Aorta (tissue), 5 donors: ENCODE measurements at regions not wholly inside any gene's neighbourhood (a gene's known extent, or its start where the extent isn't known, plus 50 kb on each side); places are given as distances from the start of the nearest gene placed in this dataset.

Experiments
- ATAC-seq: fragments of 200-7000 bp; cut with Tn5 transposase; one replicate; pipeline ENCODE4 v1.9.1; 2022; ENCODE audit warnings: moderate library complexity; ENCODE audit not compliant: low FRiP score
- DNase-seq, 2 donors: peaks; one replicate each; pipeline ENCODE4 v3.0.0-alpha.2; 2020
- H3K27ac ChIP-seq, 2 donors: one replicate each; pipeline ENCODE4 v1.5.1; 2013; ENCODE audit warnings: low read length in 2 of 2, mild to moderate bottlenecking in 2 of 2, moderate library complexity in 2 of 2, control low read depth in 1 of 2, inconsistent platforms in 1 of 2, low read depth in 1 of 2
- H3K27me3 ChIP-seq, 2 donors: one replicate each; pipeline ENCODE4 v1.6.1; 2013; ENCODE audit warnings: control low read depth in 1 of 2, low read length in 1 of 2, mild to moderate bottlenecking in 1 of 2, moderate library complexity in 1 of 2; ENCODE audit not compliant: insufficient read depth in 2 of 2, control insufficient read depth in 1 of 2
- H3K36me3 ChIP-seq, 2 donors: one replicate each; pipeline ENCODE4 v1.6.1; 2013; ENCODE audit warnings: control low read depth in 1 of 2, low read length in 1 of 2, mild to moderate bottlenecking in 1 of 2; ENCODE audit not compliant: insufficient read depth in 2 of 2, control insufficient read depth in 1 of 2
- H3K4me1 ChIP-seq, 2 donors: one replicate each; pipeline ENCODE4 v1.6.1; 2013; ENCODE audit warnings: low read length in 2 of 2, control low read depth in 1 of 2, mild to moderate bottlenecking in 1 of 2, moderate library complexity in 1 of 2; ENCODE audit not compliant: insufficient read depth in 2 of 2, control insufficient read depth in 1 of 2
- H3K4me3 ChIP-seq, 2 donors: one replicate each; pipeline ENCODE4 v1.5.1; 2013; ENCODE audit warnings: low read length in 2 of 2, control low read depth in 1 of 2, mild to moderate bottlenecking in 1 of 2
- H3K9me3 ChIP-seq: one replicate; pipeline ENCODE4 v1.6.1; 2013; ENCODE audit warnings: mild to moderate bottlenecking, low read length; ENCODE audit not compliant: control insufficient read depth
- WGBS, 2 donors: extraction: QIAGEN DNeasy Blood & Tissue Kit; methylation state at CpG; one replicate each; pipeline ENCODE4 v1.1.7; 2013; 5-methylcytosine and 5-hydroxymethylcytosine counted together
- intact Hi-C, 2 donors: fragments of 100-400 bp; cut with DNase I; formaldehyde crosslinking; loops; one replicate each; pipeline versions ENCODE4 v1.14.2 to v1.15.0; 2022
- donor health status: healthy with polysubstance abuse.
- donor health status: Bipolar disorder and iron deficiency.
- donor health status: DM: no; HTN: no; CAD: no.
- donor health status: DM: no; HTN: no; CAD: no.
- donor health status: DM: yes; HTN: yes; CAD: no.

GRCh38 chr2:128466376-128466775 is 147.7 kb upstream of the HS6ST1 start:
- Histone ChIP-seq H3K9me3 (peaks cover 2% of the 10 kb centered on the region), H3K4me1 (no peaks in the 10 kb centered on the region), H3K27me3 (no peaks in the 10 kb centered on the region), H3K36me3 (no peaks in the 10 kb centered on the region), H3K4me3 (no peak overlapping the region), H3K27ac (no peak overlapping the region)
- 6 to 19% methylated on average over 2 of the region's 2 CpGs for WGBS, 2 donors
- DNase-seq, result peak; percentile 86 to 87
- intact Hi-C loops, result loop anchor here (5.0 kb wide), 3 partner anchors 44 to 144 kb away; no protein-coding TSS in a partner anchor
- ATAC-seq, result peak; percentile 90

- DNase-seq (no peak), ATAC-seq (no peak)
- Histone ChIP-seq H3K27me3 (no peaks in the 10 kb centered on the region), H3K4me1 (no peaks in the 10 kb centered on the region), H3K36me3 (no peaks in the 10 kb centered on the region), H3K4me3 (no peak overlapping the region), H3K9me3 (peaks cover 2% of the 10 kb centered on the region), H3K27ac (no peak overlapping the region)
- WGBS, 2 donors, result 95 to 100% methylated on average over 2 of the region's 2 CpGs
- intact Hi-C loops, result loop anchor here (5.0 kb wide), 3 partner anchors 44 to 144 kb away; no protein-coding TSS in a partner anchor
These were observed 148.1 kb upstream of the HS6ST1 start for GRCh38 chr2:128466776-128467175.

DNA sequence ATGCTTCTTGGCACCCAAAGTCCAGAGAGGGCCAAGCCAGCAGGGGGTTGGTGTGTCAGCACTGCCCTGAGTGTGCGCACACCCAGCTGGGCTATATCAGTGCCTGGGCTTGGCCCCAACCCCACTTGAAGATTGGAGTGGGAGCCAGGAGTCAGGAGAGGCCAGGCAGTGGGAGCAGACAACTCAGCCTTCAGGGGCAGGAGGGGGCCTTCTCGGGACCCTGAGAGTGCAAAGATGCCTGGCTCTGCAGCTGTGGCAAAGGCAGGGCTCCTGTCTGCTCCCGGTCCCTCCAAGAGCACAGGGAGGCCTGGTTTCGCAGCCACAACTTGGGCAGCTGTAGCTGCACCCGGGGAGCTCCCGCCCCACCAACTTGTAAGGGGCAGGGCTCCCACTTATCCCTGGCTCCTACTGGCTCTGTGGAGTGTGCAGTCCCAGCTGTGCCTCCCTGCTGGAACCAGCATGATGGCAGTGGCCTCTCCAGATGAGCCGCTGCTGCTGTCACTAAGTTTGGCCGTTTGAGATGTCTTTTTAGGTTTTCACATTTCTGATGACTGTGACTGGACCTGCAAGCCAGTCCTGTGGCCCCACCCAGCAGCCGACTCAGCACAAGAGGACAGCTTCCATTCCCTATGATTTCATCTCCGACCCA is 148.8 kb upstream of the HS6ST1 start:
- H3K9me3 ChIP-seq, result peaks cover 2% of the 10 kb centered on the region
- no peaks in the 10 kb centered on the region for H3K4me1 ChIP-seq
- H3K4me3 ChIP-seq, result no peak overlapping the region
- intact Hi-C loops, result loop anchor here (5.0 kb wide), 3 partner anchors 45 to 145 kb away; no protein-coding TSS in a partner anchor
- ATAC-seq, result no peak
- H3K27ac ChIP-seq, result no peak overlapping the region
- no peaks in the 10 kb centered on the region for H3K36me3 ChIP-seq
- WGBS, 2 donors, result 71 to 76% methylated on average over 10 of the region's 10 CpGs
- no peak for DNase-seq
- H3K27me3 ChIP-seq, result no peaks in the 10 kb centered on the region

- Histone ChIP-seq H3K27ac (no peak overlapping the region), H3K36me3 (no peaks in the 10 kb centered on the region), H3K4me1 (no peaks in the 10 kb centered on the region), H3K4me3 (no peak overlapping the region), H3K27me3 (no peaks in the 10 kb centered on the region), H3K9me3 (peaks cover 2% of the 10 kb centered on the region)
- WGBS, 2 donors, result 94 to 96% methylated on average over 3 of the region's 3 CpGs
- intact Hi-C loops, result loop anchor here (5.0 kb wide), 3 partner anchors 46 to 146 kb away; no protein-coding TSS in a partner anchor
- DNase-seq, result no peak
- ATAC-seq, result no peak
These were observed 149.7 kb upstream of the HS6ST1 start for GRCh38 chr2:128468186-128468920.

- DNase-seq, result no peak
- no peaks in the 10 kb centered on the region for H3K27me3 ChIP-seq
- H3K27ac ChIP-seq, result no peak overlapping the region
- intact Hi-C loops, result loop anchor here (5.0 kb wide), 3 partner anchors 47 to 147 kb away; no protein-coding TSS in a partner anchor
- H3K4me1 ChIP-seq, result no peaks in the 10 kb centered on the region
- peaks cover 2% of the 10 kb centered on the region for H3K9me3 ChIP-seq
- WGBS, 2 donors, result 96 to 97% methylated on average over 1 of the region's 1 CpG
- H3K36me3 ChIP-seq, result no peaks in the 10 kb centered on the region
- ATAC-seq, result no peak
- no peak overlapping the region for H3K4me3 ChIP-seq
These were observed 150.5 kb upstream of the HS6ST1 start for GRCh38 chr2:128469203-128469602.

DNA sequence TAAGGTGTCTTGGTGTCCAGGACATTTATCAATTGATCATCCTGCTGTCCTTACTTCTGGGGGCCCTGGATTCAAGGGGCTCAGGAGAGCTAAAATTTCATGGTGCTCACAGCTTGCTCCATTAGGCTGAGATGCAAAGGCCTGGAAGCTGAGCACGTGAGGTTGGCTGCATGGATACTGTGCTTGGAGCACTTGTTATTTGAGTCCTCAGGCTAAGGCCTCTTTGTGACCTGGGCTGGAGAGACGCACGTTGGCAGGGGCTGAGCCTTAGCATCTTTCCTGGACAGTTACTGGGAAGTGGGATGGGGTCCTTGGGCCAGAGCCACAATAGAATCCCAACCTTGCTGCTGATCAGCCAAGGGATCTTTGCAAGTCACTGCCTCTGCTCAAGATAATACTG is 151.2 kb upstream of the HS6ST1 start:
- 96 to 100% methylated on average over 3 of the region's 3 CpGs for WGBS, 2 donors
- ATAC-seq (no peak), DNase-seq (no peak)
- H3K4me3 ChIP-seq, result no peak overlapping the region
- no peaks in the 10 kb centered on the region for H3K27me3 ChIP-seq
- peaks cover 2% of the 10 kb centered on the region for H3K9me3 ChIP-seq
- intact Hi-C loops, result loop anchor here (5.0 kb wide), 3 partner anchors 48 to 148 kb away; no protein-coding TSS in a partner anchor
- no peaks in the 10 kb centered on the region for H3K4me1 ChIP-seq
- no peaks in the 10 kb centered on the region for H3K36me3 ChIP-seq
- no peak overlapping the region for H3K27ac ChIP-seq

DNA sequence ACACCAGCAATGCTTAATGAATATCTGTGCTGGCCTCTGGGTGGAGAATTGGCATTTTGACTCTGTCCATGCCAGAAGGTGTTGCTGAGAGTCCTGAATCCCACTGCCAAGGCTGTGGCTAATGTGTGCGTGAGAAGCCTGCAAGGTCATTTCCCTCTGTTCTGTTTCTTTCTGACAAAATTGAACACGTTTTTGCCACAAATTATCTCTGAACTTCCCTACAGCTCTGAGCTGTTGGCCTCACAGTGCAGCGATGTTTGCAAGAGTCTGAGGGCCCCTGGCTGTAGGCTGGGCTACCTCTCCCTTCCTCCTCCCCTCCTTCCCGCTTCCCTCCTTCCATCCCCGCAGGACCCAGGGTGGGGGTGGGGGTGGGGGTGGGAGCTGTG is 154.1 kb upstream of the HS6ST1 start:
- intact Hi-C loops, result no loop called here
- Histone ChIP-seq H3K27me3 (no peaks in the 10 kb centered on the region), H3K36me3 (no peaks in the 10 kb centered on the region), H3K4me1 (no peaks in the 10 kb centered on the region), H3K27ac (no peak overlapping the region), H3K4me3 (no peak overlapping the region), H3K9me3 (peaks cover 2% of the 10 kb centered on the region)
- ATAC-seq (peak; percentile 44), DNase-seq (no peak)
- 41 to 61% methylated on average over 5 of the region's 5 CpGs for WGBS, 2 donors

DNA sequence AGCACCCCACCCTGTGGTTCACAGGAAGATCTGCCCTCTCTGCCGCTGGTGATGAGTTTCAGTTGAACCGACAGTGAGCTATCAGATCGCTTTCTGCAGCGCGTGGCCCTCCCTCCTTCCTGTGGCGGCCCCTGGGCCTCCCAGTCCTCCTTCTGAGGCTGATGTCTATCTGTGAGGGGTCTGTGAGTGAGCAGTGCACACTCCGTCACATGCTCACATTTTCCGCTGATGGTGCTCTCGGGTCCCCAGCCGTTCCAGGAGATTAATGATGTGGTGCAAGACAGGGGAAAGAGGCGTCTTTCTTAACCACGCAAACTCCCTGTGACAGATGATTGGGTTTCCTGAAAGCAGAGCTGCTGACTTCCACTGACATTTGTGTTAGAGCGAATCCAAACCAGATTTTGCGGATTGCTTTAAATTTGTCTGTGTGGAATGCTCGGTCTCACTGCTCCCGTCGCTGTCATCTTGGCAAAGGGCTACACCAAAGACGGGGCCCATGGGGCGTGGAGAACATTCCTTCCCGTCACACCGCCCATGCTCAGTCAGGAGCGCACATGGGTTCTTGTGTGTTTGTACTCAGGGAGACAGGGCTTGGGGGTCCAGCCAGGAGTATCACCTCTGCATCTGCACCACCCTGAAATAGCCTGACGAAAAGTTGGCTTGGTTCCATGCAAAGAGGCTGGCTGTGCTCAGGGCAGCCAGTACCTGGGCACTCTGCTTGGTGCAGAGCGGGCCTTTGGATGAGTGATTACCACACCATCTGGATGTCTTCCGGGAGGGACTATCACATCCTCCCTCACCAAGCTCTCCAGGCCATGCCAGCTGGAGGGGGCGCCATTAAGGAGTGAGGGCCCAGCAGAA is 154.7 kb upstream of the HS6ST1 start:
- DNase-seq, result peak in 1 of 2 donors; percentile 60
- H3K9me3 ChIP-seq, result peaks cover 2% of the 10 kb centered on the region
- intact Hi-C loops, result no loop called here
- peak; percentile 57 for ATAC-seq
- 27 to 29% methylated on average over 26 of the region's 26 CpGs for WGBS, 2 donors
- no peak overlapping the region for H3K4me3 ChIP-seq
- H3K36me3 ChIP-seq, result no peaks in the 10 kb centered on the region
- H3K4me1 ChIP-seq, result no peaks in the 10 kb centered on the region
- no peak overlapping the region for H3K27ac ChIP-seq
- H3K27me3 ChIP-seq, result no peaks in the 10 kb centered on the region
